ENCODE measurements at regions not wholly inside any gene's neighbourhood (a gene's known extent, or its start where the extent isn't known, plus 50 kb on each side); places are given as distances from the start of the nearest gene placed in this dataset.

DNA sequence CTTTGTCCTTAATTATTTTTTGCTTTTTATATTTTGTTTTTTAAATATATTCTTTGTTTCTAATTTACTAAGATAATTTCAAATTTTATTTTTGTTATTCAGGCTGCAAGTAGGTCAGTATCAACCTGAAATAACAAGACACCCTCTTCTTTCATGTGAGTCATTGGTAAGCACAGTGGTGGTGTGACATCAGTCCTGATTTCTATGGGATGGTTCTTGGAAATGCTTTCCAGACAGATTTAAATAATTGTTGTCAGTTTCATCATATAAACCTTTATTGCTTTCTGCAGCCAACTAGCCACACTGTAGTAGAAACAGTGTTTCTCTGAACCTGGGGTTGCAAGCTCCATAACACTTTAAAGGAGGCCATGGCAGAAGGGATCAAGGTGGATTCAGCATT, 157.5 kb upstream of the C21orf91 start:
- no peak for DNase-seq

DNA sequence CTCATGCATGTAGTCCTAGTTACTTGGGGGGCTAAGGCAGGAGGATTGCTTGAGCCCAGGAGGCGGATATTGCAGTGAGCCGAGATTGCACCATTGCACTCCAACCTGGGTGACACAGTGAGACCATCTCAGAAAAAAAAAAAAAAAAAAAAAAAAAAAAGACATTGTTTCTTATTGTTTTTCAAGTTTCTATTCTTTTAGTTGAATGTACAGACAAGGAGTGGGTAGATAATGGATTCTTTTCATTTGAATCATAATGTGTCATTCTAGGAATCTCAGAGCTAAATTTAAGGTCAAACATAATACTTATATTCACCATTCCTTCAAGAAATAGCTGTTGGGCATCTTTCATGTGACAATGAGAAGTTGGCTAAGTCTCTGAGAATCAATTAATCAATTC, 157.0 kb upstream of the C21orf91 start:
- no peak for DNase-seq

DNA sequence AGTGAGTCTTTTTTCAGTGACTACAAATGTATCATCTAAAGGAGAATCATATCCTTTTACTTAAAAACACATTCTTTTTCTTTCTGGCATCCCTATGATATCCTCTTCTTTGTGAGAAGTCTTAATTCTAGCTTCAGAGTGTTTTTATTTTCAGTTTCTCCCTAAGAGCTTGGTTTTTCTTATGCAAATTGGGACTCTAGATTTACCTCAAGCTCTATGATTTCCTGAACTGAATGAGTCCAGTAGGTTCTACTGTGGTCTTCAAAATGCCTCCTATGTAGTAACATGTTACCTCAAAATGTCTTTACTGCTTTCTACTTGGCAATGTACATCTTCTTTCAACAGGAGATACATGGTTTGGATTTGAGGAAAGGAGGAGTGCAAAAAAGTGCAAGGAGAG, 148.2 kb upstream of the C21orf91 start:
- no peak for DNase-seq

GRCh38 chr21:17964716-17965115, 145.6 kb upstream of the C21orf91 start:
- no peak for DNase-seq

DNA sequence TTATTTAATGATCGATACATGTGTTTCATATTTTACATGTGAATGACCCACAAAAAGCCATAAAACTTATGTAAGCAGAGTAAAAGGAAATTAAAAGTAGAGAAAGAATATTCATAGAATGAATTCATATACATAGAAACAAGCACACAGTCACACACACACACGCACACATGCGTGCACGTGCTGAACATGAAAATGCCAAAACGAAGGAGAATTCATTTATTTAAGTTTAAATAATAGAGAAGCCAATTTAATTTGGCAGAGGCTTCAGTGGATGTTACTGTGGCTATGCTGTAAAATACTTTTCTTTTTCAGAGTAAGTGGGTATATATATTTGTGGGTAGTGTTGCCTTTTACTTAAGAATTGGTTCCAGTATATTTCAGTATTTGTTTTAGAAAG, 145.0 kb upstream of the C21orf91 start:
- DNase-seq = no peak

DNA sequence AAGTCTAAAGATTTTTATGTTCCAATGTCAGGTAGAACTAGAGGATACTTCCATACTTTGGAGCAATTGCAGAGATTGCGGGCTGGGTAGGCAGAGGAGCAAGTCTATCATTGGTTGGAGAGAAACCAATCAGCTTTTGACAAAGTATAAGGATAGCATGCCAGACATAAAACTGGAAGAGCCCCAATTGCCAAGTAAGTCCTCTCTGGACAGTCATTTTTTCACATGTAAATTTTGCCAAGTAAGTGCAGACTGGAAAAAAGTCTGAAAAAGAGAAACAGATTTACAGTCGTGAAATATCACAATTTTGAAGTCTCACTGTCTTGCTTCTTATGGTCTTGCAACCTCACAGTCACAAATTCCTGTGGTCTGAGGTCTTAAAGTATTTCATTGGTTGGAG, 131.4 kb upstream of the C21orf91 start:
- no peak for DNase-seq

GRCh38 chr21:17949421-17949820, 130.3 kb upstream of the C21orf91 start:
- DNase-seq = no peak

DNA sequence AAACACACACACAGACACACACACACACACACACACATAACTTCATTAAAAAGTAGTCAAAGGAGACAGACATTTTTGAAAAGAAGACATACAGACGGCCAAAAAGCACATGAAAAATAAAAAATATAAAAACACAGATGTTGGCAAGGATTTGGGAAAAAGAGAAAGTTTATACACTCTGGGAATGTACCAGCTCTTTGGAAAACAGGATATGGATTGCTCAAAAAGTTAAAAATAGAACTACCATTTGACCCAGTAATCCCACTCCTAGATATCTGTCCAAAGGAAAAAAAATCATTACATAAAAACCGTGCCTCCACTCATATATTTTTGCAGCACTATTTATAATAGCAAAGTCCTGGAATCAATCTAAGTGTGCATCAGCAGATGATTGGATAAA, 128.4 kb upstream of the C21orf91 start:
- DNase-seq = no peak

DNA sequence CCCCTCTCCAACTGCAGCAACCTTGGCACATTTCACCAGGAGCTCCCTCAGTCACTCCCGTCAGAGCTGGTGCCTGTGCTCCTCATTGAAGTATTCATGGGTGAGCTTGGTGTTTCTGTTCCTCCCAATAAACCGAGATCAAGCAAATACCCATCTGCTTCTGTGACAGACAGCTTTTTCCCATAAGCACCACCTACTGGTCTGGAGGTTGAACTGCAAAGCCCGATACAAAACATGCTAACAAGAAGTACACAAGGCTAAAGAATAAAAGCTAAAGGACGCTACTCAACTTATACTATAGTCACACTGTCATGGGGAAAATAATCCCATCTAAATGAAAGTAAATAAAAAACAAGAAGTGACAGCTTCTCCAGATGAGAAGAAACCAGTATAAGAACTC, 111.9 kb upstream of the C21orf91 start:
- DNase-seq = no peak

DNA sequence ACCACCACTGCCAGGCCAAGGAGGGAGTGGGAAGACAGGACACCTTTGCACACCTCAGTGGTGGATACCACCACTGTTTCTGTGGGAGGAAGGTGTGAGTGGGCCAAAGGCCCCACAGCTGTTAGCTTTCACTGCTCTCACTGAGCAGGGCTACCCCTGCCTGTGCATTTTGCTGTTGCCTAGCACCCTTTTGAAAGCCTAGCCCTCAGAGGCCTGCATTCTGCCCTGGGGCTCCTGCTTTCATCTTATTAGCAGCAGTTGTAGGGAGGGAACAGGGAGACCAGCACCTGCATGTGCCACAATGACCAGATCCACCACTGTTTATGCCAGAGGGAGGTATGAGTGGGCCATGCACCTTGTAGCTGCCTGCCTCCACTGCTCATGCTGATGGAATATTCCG, 110.9 kb upstream of the C21orf91 start:
- no peak for DNase-seq

DNA sequence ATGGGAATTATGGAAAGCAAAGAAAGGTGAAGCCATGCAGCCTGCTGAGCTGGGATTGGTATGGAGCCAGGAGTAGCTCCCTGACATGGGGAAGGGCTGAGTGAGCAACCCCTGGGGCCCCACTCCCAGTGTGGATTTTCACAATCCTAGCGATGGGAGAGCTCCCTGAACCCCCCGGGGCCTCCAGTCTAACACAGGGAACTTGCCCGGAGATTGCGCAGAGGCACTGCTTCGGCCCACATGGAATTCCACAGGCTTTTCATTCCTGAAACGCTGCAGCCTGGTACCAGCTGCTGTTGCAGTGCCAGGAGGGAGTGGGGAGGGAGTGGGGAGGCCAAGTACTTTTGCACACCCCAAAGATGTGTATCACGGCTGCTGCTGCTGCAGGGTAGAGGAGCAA, 110.4 kb upstream of the C21orf91 start:
- peak; percentile 23 for DNase-seq

DNA sequence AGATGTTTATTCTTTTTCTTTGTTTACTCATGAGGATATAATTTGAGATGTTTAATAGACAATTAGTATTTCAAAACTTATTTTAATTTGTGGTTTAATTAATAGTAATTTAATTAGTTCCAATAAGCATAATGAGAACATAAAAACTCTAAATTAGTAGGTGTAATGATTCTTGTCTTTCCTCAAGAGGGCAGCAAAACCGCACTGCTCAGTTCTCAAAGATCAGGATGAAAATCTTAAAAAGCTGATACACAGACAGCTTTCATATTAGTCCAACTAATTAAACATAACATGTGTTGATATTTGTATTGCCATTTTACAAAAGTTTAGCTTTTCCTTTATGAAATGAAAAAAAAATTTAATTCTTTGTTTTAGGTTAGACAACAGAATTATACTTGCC, 106.7 kb upstream of the C21orf91 start:
- no peak for DNase-seq

- peak; percentile 33 for DNase-seq
These were observed 105.9 kb upstream of the C21orf91 start for GRCh38 chr21:17925000-17925610.

DNA sequence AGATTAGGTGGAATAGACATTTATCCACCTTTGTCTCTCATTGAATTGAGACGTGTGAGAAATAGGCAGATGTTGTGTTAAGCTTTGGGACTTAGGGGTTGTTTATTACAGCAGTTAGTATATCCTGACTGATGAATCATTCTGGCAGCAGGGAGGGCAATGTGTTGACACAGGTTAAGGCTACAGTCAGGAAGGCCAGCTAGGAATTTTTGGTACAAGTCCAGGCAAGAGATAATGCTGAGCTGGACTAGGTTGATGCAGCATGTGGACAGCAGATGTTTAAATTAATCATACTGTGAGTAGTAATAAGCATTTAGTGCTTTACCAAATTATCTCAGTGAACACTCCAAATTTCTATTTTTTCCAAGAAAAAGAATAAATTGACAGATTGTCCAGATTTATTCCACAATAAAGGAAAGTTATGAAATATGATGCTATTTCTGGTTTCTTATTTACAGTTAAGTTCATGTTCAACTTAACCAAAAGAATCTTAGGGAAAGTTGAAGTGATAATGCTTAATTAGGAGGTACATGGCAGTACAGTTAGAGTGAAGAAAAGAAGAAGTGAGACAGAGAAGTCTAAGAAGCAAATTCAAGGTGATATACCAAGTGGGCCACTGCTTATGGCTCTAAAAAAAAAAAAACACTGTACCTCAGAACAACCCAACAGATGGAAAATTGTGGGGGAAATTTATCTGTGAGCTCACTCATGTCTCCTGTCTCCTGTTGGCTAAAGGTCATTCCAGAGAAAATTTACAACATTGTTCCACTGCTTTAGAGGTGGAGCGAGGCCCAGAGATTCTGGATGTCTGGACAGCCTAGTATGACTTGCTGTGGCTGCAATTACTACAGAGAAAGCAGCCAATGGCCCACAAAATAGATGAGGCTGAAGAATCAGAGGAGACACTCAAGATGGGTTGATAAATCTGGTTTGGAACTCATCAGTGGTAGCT, 102.7 kb upstream of the C21orf91 start:
- DNase-seq = peak; percentile 95

- no peak for DNase-seq
These were observed 96.8 kb upstream of the C21orf91 start for GRCh38 chr21:17915976-17916375.

GRCh38 chr21:17911628-17912027, 92.5 kb upstream of the C21orf91 start:
- DNase-seq = peak; percentile 27

GRCh38 chr21:17903929-17904639, 84.9 kb upstream of the C21orf91 start:
- no peak for DNase-seq

DNA sequence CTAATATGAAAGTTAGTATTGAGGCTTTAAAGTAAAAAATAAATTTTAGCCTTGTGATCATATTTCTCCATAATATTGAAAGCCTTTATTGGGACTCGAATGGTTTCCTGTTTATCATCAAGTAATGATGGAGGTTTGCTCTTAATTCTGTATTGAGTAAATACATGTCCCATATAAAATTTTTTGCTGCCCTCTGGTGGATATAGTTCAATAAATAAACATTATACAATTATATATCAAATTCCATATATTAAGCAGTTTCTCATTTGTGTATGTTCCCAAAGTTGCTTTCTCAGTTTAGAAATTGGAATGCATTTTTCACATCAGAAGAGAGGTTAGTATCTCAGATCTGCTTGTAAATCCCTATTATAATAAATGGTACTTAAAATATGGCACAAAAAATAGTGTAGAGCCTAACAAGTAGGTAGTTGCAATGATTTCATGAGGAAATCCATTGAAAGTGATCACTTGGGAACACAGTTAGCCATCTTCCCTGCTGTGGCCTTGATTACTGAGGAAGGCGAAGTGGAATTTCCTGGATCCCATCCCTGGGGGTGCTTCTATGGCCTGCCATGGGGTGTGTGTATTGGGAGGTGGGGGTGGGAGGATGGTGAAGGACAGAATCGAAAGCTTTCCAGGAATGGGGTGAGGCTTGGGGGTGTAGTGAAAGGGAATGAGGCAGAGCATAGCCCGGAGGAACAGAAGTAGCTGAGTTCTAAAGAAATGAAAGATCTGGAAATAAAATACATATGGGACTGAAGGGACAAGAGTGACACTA, 84.1 kb upstream of the C21orf91 start:
- DNase-seq = no peak

DNA sequence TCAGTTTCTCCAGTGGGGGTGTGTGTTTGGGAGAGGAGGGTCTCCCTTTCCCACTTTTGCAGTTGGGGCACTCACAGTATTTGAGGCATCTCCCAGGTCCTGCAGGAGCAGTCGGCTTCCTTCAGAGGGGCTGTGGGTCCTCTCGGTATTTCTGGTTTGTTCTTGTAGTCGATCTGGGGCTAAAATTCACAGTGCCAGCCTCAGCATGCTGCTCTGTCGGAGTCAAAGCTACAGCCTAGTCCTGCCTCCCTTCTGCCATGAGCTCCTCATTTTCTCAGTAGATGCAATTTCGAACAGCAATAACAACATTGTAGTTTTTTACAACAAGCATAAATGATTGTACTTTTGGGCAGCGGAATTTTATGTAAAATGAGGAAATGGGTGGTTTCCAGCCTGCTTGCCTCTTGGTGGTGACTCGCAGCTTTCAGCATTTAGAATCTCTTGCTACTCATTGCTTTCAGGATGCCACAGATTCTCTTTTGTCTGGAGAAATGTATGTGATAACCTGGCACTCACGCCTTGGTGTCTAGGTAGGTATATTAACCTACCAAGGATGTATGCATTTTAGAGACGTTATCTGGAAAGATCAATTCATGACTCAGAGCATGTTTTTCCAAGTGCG, 82.4 kb upstream of the C21orf91 start:
- peak; percentile 48 for DNase-seq

- DNase-seq = no peak
These were observed 81.8 kb upstream of the C21orf91 start for GRCh38 chr21:17900990-17901385.

DNA sequence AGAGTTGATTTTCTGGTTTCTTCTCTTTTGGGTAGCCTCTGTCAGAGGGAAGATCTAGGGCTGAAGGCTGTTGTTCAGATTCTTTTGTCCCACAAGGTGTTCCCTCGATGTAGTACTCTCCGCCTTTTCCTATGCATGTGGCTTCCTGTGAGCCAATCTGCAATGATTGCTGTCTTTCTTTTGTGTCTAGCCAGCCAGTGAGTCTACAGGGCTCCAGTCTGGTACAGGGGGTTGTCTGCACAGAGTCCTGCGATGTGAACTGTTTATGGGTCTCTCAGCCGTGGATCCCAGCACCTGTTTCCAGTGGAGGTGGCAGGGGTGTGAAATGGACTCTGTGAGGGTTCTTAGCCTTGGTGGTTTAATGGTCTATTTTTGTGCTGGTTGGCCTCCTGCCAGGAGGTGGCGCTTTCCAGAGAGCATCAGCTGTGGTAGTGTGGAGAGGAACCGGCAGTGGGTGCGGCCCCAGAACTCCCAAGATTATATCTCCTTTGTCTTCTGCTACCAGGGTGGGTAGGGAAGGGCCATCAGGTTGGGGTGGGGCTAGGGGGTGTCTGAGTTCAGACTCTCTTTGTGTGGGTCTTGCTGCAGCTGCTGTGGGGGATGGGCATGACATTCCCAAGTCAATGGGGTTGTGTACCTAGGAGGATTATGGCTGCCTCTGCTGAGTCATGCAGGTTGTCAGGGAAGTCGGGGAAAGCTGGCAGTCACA, 81.3 kb upstream of the C21orf91 start:
- DNase-seq = no peak

GRCh38 chr21:17889171-17889570, 70.0 kb upstream of the C21orf91 start:
- DNase-seq = no peak

All from NCI-H226 (cell line).